PC-9 (cell line): ENCODE measurements at regions not wholly inside any gene's neighbourhood (a gene's known extent, or its start where the extent isn't known, plus 50 kb on each side); places are given as distances from the start of the nearest gene placed in this dataset.
A peak's percentile ranks its signal among the peaks of the same experiment; 100 is the strongest.
"Not testable (repeated sequence)": the region's sequence is repeated elsewhere in the genome, so short reads cannot be mapped to it uniquely, and the experiment has no call there.

Experiments
- BruUV-seq: library from RNA; stranded (reverse); fragments of 400-500 nt; replicated peaks from 2 replicates; lab custom pipeline; 2021; lab: Mats Ljungman, UMichigan
- CTCF ChIA-PET: fragments of 300-600 bp; sonication (Branson Sonifier 250); formaldehyde crosslinking; loops from one replicate; lab custom pipeline; 2022; ENCODE audit warnings: antibody characterized with exemption; lab: Charles Lee
- POLR2A ChIA-PET: fragments of 300-600 bp; sonication (Branson Sonifier 250); formaldehyde crosslinking; loops from one replicate; lab custom pipeline; 2022; ENCODE audit warnings: antibody characterized with exemption; ENCODE audit not compliant: unreplicated experiment; lab: Charles Lee
- DNase-seq, 2 experiments: peaks; one replicate each; pipeline versions ENCODE4 v3.0.0 to v3.0.0-alpha.2; 2015 to 2022; ENCODE audit warnings: mixed read lengths in 1 of 2
- H2AFZ ChIP-seq: fragments of 200-600 bp; sonication (generic); 2 replicates; pipeline ENCODE4 v1.8.1; 2017; ENCODE audit warnings: antibody characterized with exemption
- H3F3A ChIP-seq: fragments of 200-600 bp; sonication (generic); 2 replicates; pipeline ENCODE4 v1.8.1; 2017; ENCODE audit warnings: antibody characterized with exemption, mild to moderate bottlenecking, low read depth; ENCODE audit not compliant: insufficient read depth
- H3K27ac ChIP-seq: fragments of 200-600 bp; sonication (generic); 2 replicates; pipeline ENCODE4 v1.6.1; 2016; ENCODE audit warnings: mixed run types
- H3K27me3 ChIP-seq: fragments of 200-600 bp; sonication (generic); 2 replicates; pipeline ENCODE4 v1.6.1; 2016; ENCODE audit warnings: low read depth, mixed run types; ENCODE audit not compliant: insufficient read depth
- H3K36me3 ChIP-seq: fragments of 200-600 bp; sonication (generic); 2 replicates; pipeline ENCODE4 v1.6.1; 2016; ENCODE audit warnings: low read depth, mixed run types
- H3K4me1 ChIP-seq: fragments of 200-600 bp; sonication (generic); replicated peaks from 2 replicates; pipeline ENCODE4 v1.6.1; 2016; ENCODE audit warnings: mixed run types; ENCODE audit not compliant: insufficient read depth
- H3K4me2 ChIP-seq: fragments of 200-600 bp; sonication (generic); 2 replicates; pipeline ENCODE4 v1.6.1; 2017; ENCODE audit warnings: mixed run types
- H3K4me3 ChIP-seq: fragments of 200-600 bp; sonication (generic); 2 replicates; pipeline ENCODE4 v1.6.1; 2016; ENCODE audit warnings: mixed run types
- H3K79me2 ChIP-seq: fragments of 200-600 bp; sonication (generic); 2 replicates; pipeline ENCODE4 v1.6.1; 2017; ENCODE audit warnings: low read depth, mixed run types
- H3K9me2 ChIP-seq: fragments of 200-600 bp; sonication (generic); 2 replicates; pipeline ENCODE4 v1.8.1; 2017; ENCODE audit warnings: mild to moderate bottlenecking; ENCODE audit not compliant: insufficient read depth
- H3K9me3 ChIP-seq: fragments of 200-600 bp; sonication (generic); 2 replicates; pipeline ENCODE4 v1.8.1; 2016; ENCODE audit warnings: low read depth; ENCODE audit not compliant: insufficient read depth
- H4K20me1 ChIP-seq: fragments of 200-600 bp; sonication (generic); 2 replicates; pipeline ENCODE4 v1.8.1; 2017; ENCODE audit not compliant: insufficient read depth
- EZH2 ChIP-seq: fragments of 200-600 bp; sonication (generic); IDR thresholded peaks from 2 replicates; pipeline ENCODE4 v1.8.0; 2017; ENCODE audit warnings: antibody characterized with exemption, low read depth
- intact Hi-C: fragments of 100-400 bp; cut with micrococcal nuclease; formaldehyde crosslinking; loops from one replicate; pipeline ENCODE4 v1.10.0; 2022; ENCODE audit not compliant: unreplicated experiment
- TF ChIP-seq, protein P1 (sequence below): fragments of 200-600 bp; sonication (generic); conservative IDR thresholded peaks from 2 replicates; pipeline ENCODE4 v1.6.1; 2017; ENCODE audit warnings: mixed run types, antibody characterized with exemption, mild to moderate bottlenecking, moderate library complexity

DNA sequence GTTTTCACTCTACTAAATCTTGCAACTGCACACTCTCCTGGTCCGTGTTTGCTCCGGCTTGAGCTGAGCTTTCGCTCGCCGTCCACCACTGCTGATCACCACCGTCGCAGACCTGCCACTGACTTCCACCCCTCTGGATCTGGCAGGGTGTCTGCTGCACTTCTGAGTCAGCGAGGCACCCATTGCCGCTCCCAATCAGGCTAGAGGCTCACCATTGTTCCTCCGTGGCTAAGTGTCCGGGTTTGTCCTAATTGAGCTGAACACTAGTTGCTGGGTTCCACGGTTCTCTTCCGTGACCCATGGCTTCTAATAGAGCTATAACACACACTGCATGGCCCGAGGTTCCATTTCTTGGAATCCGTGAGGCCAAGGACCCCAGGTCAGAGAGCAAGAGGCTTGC is 98.6 kb upstream of the GPR6 start:
- peak overlapping the region; percentile 84 for H2AFZ ChIP-seq

DNA sequence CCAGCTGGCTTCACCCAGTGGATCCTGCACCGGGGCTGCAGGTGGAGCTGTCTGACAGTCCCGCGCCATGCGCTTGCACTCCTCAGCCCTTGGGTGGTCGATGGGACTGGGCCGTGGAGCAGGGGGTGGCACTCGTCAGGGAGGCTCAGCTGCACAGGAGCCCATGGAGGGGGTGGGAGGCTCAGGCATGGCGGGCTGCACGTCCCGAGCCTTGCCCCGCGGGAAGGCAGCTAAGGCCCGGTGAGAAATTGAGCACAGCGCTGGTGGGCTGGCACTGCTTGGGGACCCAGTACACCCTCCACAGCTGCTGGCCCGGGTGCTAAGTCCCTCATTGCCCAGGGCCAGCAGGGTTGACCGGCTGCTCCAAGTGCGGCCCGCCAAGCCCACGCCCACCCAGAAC is 97.0 kb upstream of the GPR6 start:
- H3K27ac ChIP-seq, DNase-seq, H3K27me3 ChIP-seq, H2AFZ ChIP-seq, H3K9me2 ChIP-seq, POLR2A ChIA-PET, intact Hi-C loops, CTCF ChIA-PET, BruUV-seq, H4K20me1 ChIP-seq, H3K4me2 ChIP-seq, H3K79me2 ChIP-seq, H3K36me3 ChIP-seq, H3K4me3 ChIP-seq, H3K9me3 ChIP-seq: not testable (repeated sequence)
- Histone ChIP-seq H3F3A (peaks cover 22% of the 10 kb centered on the region), H3K4me1 (peaks cover 28% of the 10 kb centered on the region)

More for the DNA sequence above, 98.6 kb upstream of the GPR6 start:
- Histone ChIP-seq H3K79me2 (no peaks in the 10 kb centered on the region), H3K9me3 (0 out of 2 replicates have a peak, but pooled peaks cover 4% of the 10 kb centered on the region), H3K4me1 (peaks cover 28% of the 10 kb centered on the region), H3K4me3 (peak overlapping the region; percentile 56), H3K36me3 (no peaks in the 10 kb centered on the region), H4K20me1 (no peaks in the 10 kb centered on the region), H3K9me2 (no peaks in the 10 kb centered on the region), H3F3A (peaks cover 22% of the 10 kb centered on the region), H3K27me3 (no peaks in the 10 kb centered on the region), H3K27ac (peak overlapping the region; percentile 63), H3K4me2 (peak overlapping the region; percentile 78)
- intact Hi-C loops = loop anchor here (2.0 kb wide), 1 partner anchor 13 kb away; no protein-coding TSS in a partner anchor
- ChIA-PET CTCF (interaction anchor here (0.8 to 1.4 kb wide), 3 partner anchors 13 to 160 kb away, joined by 3 to 7 read pairs (median 5); no protein-coding TSS in a partner anchor), POLR2A (no interaction called here)
- TSS peak; percentile 17 for BruUV-seq
- TF ChIP-seq, protein P1, sequence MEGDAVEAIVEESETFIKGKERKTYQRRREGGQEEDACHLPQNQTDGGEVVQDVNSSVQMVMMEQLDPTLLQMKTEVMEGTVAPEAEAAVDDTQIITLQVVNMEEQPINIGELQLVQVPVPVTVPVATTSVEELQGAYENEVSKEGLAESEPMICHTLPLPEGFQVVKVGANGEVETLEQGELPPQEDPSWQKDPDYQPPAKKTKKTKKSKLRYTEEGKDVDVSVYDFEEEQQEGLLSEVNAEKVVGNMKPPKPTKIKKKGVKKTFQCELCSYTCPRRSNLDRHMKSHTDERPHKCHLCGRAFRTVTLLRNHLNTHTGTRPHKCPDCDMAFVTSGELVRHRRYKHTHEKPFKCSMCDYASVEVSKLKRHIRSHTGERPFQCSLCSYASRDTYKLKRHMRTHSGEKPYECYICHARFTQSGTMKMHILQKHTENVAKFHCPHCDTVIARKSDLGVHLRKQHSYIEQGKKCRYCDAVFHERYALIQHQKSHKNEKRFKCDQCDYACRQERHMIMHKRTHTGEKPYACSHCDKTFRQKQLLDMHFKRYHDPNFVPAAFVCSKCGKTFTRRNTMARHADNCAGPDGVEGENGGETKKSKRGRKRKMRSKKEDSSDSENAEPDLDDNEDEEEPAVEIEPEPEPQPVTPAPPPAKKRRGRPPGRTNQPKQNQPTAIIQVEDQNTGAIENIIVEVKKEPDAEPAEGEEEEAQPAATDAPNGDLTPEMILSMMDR = no peak
- TF ChIP-seq EZH2 = no peak
- peak; percentile 12 to 61 for DNase-seq

DNA sequence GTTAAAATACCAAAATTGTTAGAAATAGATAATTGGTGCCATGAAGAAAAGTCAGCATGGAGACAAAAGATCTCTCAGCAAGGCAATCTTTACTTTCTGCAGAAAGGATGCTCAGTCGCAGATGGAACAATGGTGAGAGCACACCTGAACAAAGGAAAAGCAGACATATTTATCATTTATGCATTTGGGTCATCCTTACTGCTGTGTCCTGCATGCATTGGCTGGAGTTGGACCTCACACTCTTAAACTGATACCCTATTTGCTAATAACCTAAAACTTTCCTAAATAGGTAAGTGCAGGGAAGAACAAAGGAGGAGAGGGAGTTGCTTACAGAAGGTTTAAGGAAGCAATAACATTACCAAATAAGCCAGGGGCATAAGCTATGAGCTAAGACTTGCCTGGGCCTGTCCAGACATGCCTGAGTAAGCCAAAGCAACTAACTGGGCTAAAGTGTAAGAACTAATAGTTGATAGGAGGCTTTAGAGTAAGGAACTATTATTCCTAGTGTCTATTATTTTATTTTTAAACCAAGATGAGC is 96.1 kb upstream of the GPR6 start:
- H3K27me3 ChIP-seq, BruUV-seq, H2AFZ ChIP-seq, H3K36me3 ChIP-seq, H3K9me3 ChIP-seq, CTCF ChIA-PET, H3K9me2 ChIP-seq, H4K20me1 ChIP-seq, H3K79me2 ChIP-seq, H3K4me3 ChIP-seq, H3K27ac ChIP-seq, intact Hi-C loops, H3K4me2 ChIP-seq, POLR2A ChIA-PET: not testable (repeated sequence)
- peaks cover 28% of the 10 kb centered on the region for H3K4me1 ChIP-seq
- peaks cover 22% of the 10 kb centered on the region for H3F3A ChIP-seq
- peak in 1 of 2 experiments; percentile 21 for DNase-seq

DNA sequence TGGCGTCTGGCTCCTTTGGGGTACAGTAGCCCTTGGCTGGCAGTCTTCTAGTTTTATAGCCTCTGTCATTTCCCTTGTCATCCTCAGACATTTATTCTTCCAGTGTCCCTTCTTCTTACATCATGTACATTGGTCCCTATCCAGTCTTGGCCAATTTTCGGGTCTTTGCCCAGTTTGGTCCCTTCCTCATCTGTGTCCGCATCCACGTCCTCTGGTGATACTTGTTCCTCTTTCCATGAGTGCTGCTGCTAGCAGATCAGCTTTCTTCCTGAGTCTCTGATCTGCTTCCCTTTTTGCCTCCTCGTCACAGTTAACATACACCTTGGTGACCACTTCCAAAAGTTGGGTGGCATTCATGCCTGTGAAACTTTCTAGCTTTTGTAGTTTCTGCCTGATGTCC is 86.2 kb upstream of the GPR6 start:
- H2AFZ ChIP-seq = peak overlapping the region; percentile 21; the same call in 1 of the 2 replicates
- BruUV-seq = no TSS peak
- intact Hi-C loops = loop anchor here (2.0 to 5.0 kb wide), 2 partner anchors 13 to 70 kb away; no protein-coding TSS in a partner anchor

More for the DNA sequence above, 86.2 kb upstream of the GPR6 start:
- DNase-seq = peak in 1 of 2 experiments; percentile 24
- H3K27ac ChIP-seq = peak overlapping the region; percentile 73
- peaks cover 28% of the 10 kb centered on the region for H3F3A ChIP-seq
- H4K20me1 ChIP-seq = no peaks in the 10 kb centered on the region
- no peak overlapping the region for H3K4me3 ChIP-seq
- no peaks in the 10 kb centered on the region for H3K36me3 ChIP-seq
- H3K4me1 ChIP-seq = peaks cover 52% of the 10 kb centered on the region
- H3K9me2 ChIP-seq = no peaks in the 10 kb centered on the region
- POLR2A ChIA-PET = no interaction called here
- CTCF ChIA-PET = interaction anchor here (1.1 to 2.8 kb wide), 2 partner anchors 146 to 148 kb away, joined by 3 to 25 read pairs; no protein-coding TSS in a partner anchor
- H3K9me3 ChIP-seq = peaks cover 9% of the 10 kb centered on the region; the same call in 1 of the 2 replicates
- no peaks in the 10 kb centered on the region for H3K79me2 ChIP-seq
- H3K4me2 ChIP-seq = peak overlapping the region; percentile 73
- TF ChIP-seq, protein P1 = no peak
- no peak for TF ChIP-seq EZH2
- no peaks in the 10 kb centered on the region for H3K27me3 ChIP-seq
